Panc1 (cell line): ENCODE measurements at regions not wholly inside any gene's neighbourhood (a gene's known extent, or its start where the extent isn't known, plus 50 kb on each side); places are given as distances from the start of the nearest gene placed in this dataset.

Experiments
- CTCF ChIP-seq: fragments of 450-650 bp; IDR thresholded peaks from 2 replicates; pipeline ENCODE4 v1.5.1; 2017; ENCODE audit warnings: mild to moderate bottlenecking
- POLR2AphosphoS5 ChIP-seq: IDR thresholded peaks from 2 replicates; pipeline ENCODE4 v1.6.1; 2012; ENCODE audit warnings: mild to moderate bottlenecking, low read depth, low read length, moderate library complexity
- REST ChIP-seq, 2 experiments: IDR thresholded peaks; 2 replicates each; pipeline ENCODE4 v1.6.1; 2011 to 2012; ENCODE audit warnings: low read depth in 2 of 2, control low read depth in 1 of 2, low read length in 1 of 2, mild to moderate bottlenecking in 1 of 2, moderate library complexity in 1 of 2; ENCODE audit not compliant: insufficient read depth in 1 of 2
- SIN3A ChIP-seq: IDR thresholded peaks from 2 replicates; pipeline ENCODE4 v1.6.1; 2012; ENCODE audit warnings: low read depth, mild to moderate bottlenecking, low read length, moderate library complexity, borderline replicate concordance; ENCODE audit not compliant: insufficient read depth
- TCF7L2 ChIP-seq: IDR thresholded peaks from 2 replicates; pipeline ENCODE4 v1.6.1; 2011; ENCODE audit warnings: mild to moderate bottlenecking, low read depth, low read length, inconsistent platforms

GRCh38 chr3:6468589-6468988 is 392.3 kb upstream of the GRM7 start:
- TF ChIP-seq CTCF (no peak), SIN3A (no peak), POLR2AphosphoS5 (no peak), TCF7L2 (no peak), REST (IDR thresholded peaks at IDR 0.05; ENCODE audit: insufficient read depth in 1 of 2, low read depth in 2 of 2, low read length in 1 of 2) (no peak)
